CD4-positive, alpha-beta T cell (primary cell): ENCODE measurements at regions not wholly inside any gene's neighbourhood (a gene's known extent, or its start where the extent isn't known, plus 50 kb on each side); places are given as distances from the start of the nearest gene placed in this dataset.

Experiments used
- ATAC-seq: fragments of 200-7000 bp; cut with Tn5 transposase; one replicate; pipeline ENCODE4 v1.10.0; 2022; ENCODE audit warnings: mild to moderate bottlenecking; ENCODE audit not compliant: poor library complexity
- CTCF ChIA-PET: fragments of 350-600 bp; sonication (Branson Sonifier 250); formaldehyde crosslinking; loops from one replicate; lab custom pipeline; 2021; ENCODE audit warnings: antibody characterized with exemption, inconsistent platforms; lab: Charles Lee
- POLR2A ChIA-PET: fragments of 350-600 bp; sonication (Branson Sonifier 250); formaldehyde crosslinking; loops from one replicate; lab custom pipeline; 2021; ENCODE audit warnings: antibody characterized with exemption, inconsistent platforms; lab: Charles Lee
- DNase-seq, 14 experiments: peaks; one replicate each; pipeline ENCODE4 v3.0.0-alpha.2; 2013 to 2020; ENCODE audit warnings: mixed read lengths in 2 of 14
- H3K27ac ChIP-seq, 2 donors: one replicate each; pipeline versions ENCODE4 v1.5.1 to v1.7.0; 2013; ENCODE audit warnings: low read length in 2 of 2, low read depth in 1 of 2, mild to moderate bottlenecking in 1 of 2
- H3K27me3 ChIP-seq, 2 experiments: 1 replicate in 1 of 2; 2 replicates in 1 of 2; pipeline versions ENCODE4 v1.6.1 to v1.7.0; 2013; ENCODE audit warnings: low read length in 2 of 2, control low read depth in 1 of 2, mild to moderate bottlenecking in 1 of 2, moderate library complexity in 1 of 2; ENCODE audit not compliant: insufficient read depth in 2 of 2, control insufficient read depth in 1 of 2
- H3K36me3 ChIP-seq: one replicate; pipeline ENCODE4 v1.6.1; 2013; ENCODE audit warnings: low read length, control low read depth; ENCODE audit not compliant: insufficient read depth
- H3K4me1 ChIP-seq: one replicate; pipeline ENCODE4 v1.6.1; 2013; ENCODE audit warnings: low read length, control low read depth; ENCODE audit not compliant: insufficient read depth
- H3K4me3 ChIP-seq: one replicate; pipeline ENCODE4 v1.5.1; 2013; ENCODE audit warnings: mild to moderate bottlenecking, low read length, moderate library complexity
- H3K9me3 ChIP-seq, 2 experiments: 1 replicate in 1 of 2; 2 replicates in 1 of 2; pipeline versions ENCODE4 v1.6.1 to v1.7.0; 2013; ENCODE audit warnings: low read length in 2 of 2, mild to moderate bottlenecking in 2 of 2, control low read depth in 1 of 2, moderate library complexity in 1 of 2; ENCODE audit not compliant: control insufficient read depth in 1 of 2, insufficient read depth in 1 of 2
- H3K27ac Mint-ChIP-seq: one replicate; pipeline ENCODE4 v1.8.0; 2020; ENCODE audit warnings: mixed read lengths
- H3K27me3 Mint-ChIP-seq: one replicate; pipeline ENCODE4 v1.8.0; 2021; ENCODE audit warnings: mixed read lengths
- H3K36me3 Mint-ChIP-seq: one replicate; pipeline ENCODE4 v1.8.0; 2021; ENCODE audit warnings: low read depth, mixed read lengths
- H3K4me1 Mint-ChIP-seq: one replicate; pipeline ENCODE4 v1.8.0; 2021; ENCODE audit warnings: low read depth, mixed read lengths
- H3K4me3 Mint-ChIP-seq: one replicate; pipeline ENCODE4 v1.8.0; 2020; ENCODE audit warnings: mild to moderate bottlenecking, mixed read lengths
- H3K9me3 Mint-ChIP-seq: one replicate; pipeline ENCODE4 v1.8.0; 2020; ENCODE audit warnings: mixed read lengths
- CTCF ChIP-seq: fragments of 200-600 bp; IDR thresholded peaks from one replicate; pipeline ENCODE4 v1.8.0; 2022; ENCODE audit warnings: antibody characterized with exemption, mild to moderate bottlenecking
- intact Hi-C, 2 experiments: fragments of 100-400 bp; cut with DNase I in 1 of 2; cut with micrococcal nuclease in 1 of 2; formaldehyde crosslinking; loops; one replicate each; pipeline versions ENCODE4 v1.15.1 to v1.9.0; 2023 to 2025; cut with DNase I, micrococcal nuclease

GRCh38 chr2:100208141-100208770, 65.9 kb upstream of the AFF3 start:
- TF ChIP-seq CTCF: no peak
- POLR2A ChIA-PET: no interaction called here
- intact Hi-C loops: no loop called here
- no peaks in the 10 kb centered on the region for H3K36me3 Mint-ChIP-seq
- no peaks in the 10 kb centered on the region for H3K4me1 ChIP-seq
- H3K27me3 ChIP-seq: no peaks in the 10 kb centered on the region
- CTCF ChIA-PET: no interaction called here
- no peaks in the 10 kb centered on the region for H3K27me3 Mint-ChIP-seq
- ATAC-seq (no peak), DNase-seq (no peak)
- no peaks in the 10 kb centered on the region for H3K36me3 ChIP-seq
- H3K9me3 ChIP-seq: no peaks in the 10 kb centered on the region
- H3K9me3 Mint-ChIP-seq: no peaks in the 10 kb centered on the region
- no peak overlapping the region for H3K27ac ChIP-seq
- no peak overlapping the region for H3K4me3 ChIP-seq
- H3K4me3 Mint-ChIP-seq: no peak overlapping the region
- H3K27ac Mint-ChIP-seq: no peak overlapping the region
- H3K4me1 Mint-ChIP-seq: no peaks in the 10 kb centered on the region

- no peak for TF ChIP-seq CTCF
- no peak overlapping the region for H3K4me3 ChIP-seq
- intact Hi-C loops: no loop called here
- H3K9me3 ChIP-seq: no peaks in the 10 kb centered on the region
- H3K36me3 ChIP-seq: no peaks in the 10 kb centered on the region
- H3K4me1 ChIP-seq: no peaks in the 10 kb centered on the region
- ATAC-seq (no peak), DNase-seq (no peak)
- no peak overlapping the region for H3K27ac Mint-ChIP-seq
- CTCF ChIA-PET: no interaction called here
- H3K36me3 Mint-ChIP-seq: no peaks in the 10 kb centered on the region
- no peaks in the 10 kb centered on the region for H3K4me1 Mint-ChIP-seq
- H3K27me3 Mint-ChIP-seq: no peaks in the 10 kb centered on the region
- POLR2A ChIA-PET: no interaction called here
- no peaks in the 10 kb centered on the region for H3K9me3 Mint-ChIP-seq
- no peaks in the 10 kb centered on the region for H3K27me3 ChIP-seq
- no peak overlapping the region for H3K27ac ChIP-seq
- no peak overlapping the region for H3K4me3 Mint-ChIP-seq
Measured at GRCh38 chr2:100207411-100207885, 65.1 kb upstream of the AFF3 start.

- Histone ChIP-seq H3K27me3 (no peaks in the 10 kb centered on the region), H3K27ac (no peak overlapping the region), H3K4me1 (no peaks in the 10 kb centered on the region), H3K9me3 (no peaks in the 10 kb centered on the region), H3K36me3 (no peaks in the 10 kb centered on the region), H3K4me3 (no peak overlapping the region)
- TF ChIP-seq CTCF: no peak
- CTCF ChIA-PET: no interaction called here
- H3K4me1 Mint-ChIP-seq: no peaks in the 10 kb centered on the region
- H3K9me3 Mint-ChIP-seq: peaks cover 2% of the 10 kb centered on the region
- POLR2A ChIA-PET: no interaction called here
- no peak for ATAC-seq
- intact Hi-C loops: no loop called here
- no peak overlapping the region for H3K27ac Mint-ChIP-seq
- H3K36me3 Mint-ChIP-seq: no peaks in the 10 kb centered on the region
- H3K27me3 Mint-ChIP-seq: no peaks in the 10 kb centered on the region
- no peak for DNase-seq
- no peak overlapping the region for H3K4me3 Mint-ChIP-seq
Measured at GRCh38 chr2:100206731-100207255, 64.4 kb upstream of the AFF3 start.
